ENCODE measurements at regions not wholly inside any gene's neighbourhood (a gene's known extent, or its start where the extent isn't known, plus 50 kb on each side); places are given as distances from the start of the nearest gene placed in this dataset.

- TF ChIP-seq CTCF (IDR thresholded peaks at IDR 0.05; ENCODE audit: borderline replicate concordance, extremely low read depth, low read length, poor library complexity, severe bottlenecking) (no peak), EZH2 (IDR thresholded peaks at IDR 0.05; ENCODE audit: borderline replicate concordance, low read depth, low read length, severe bottlenecking) (no peak)
Measured at GRCh38 chr6:22801831-22802230, 232.5 kb downstream of the HDGFL1 start.

All from DND-41 (cell line).